ENCODE measurements at regions not wholly inside any gene's neighbourhood (a gene's known extent, or its start where the extent isn't known, plus 50 kb on each side); places are given as distances from the start of the nearest gene placed in this dataset.

GRCh38 chr10:129325893-129326292 is 141.1 kb upstream of the MGMT start:
- DNase-seq: no peak

DNA sequence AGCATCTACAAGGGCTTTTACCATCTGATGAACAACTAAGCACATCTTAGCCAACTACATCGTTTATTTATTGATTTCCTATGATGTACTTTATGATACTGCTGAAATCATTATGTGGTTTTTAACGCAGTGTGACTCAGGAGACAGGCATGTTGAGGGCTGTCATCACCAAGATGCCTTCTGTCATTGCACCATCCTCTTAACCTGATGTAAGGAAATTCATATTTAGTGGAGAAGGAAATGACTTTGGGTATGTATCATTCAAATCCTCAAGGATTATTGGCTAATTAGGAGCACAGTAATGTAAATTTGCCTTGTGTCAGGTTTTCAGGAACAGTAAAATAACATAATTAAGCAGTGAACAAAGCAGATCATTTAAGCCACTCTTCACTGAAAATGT is 138.5 kb upstream of the MGMT start:
- DNase-seq: no peak

GRCh38 chr10:129329385-129330055 is 137.5 kb upstream of the MGMT start:
- DNase-seq: no peak

DNA sequence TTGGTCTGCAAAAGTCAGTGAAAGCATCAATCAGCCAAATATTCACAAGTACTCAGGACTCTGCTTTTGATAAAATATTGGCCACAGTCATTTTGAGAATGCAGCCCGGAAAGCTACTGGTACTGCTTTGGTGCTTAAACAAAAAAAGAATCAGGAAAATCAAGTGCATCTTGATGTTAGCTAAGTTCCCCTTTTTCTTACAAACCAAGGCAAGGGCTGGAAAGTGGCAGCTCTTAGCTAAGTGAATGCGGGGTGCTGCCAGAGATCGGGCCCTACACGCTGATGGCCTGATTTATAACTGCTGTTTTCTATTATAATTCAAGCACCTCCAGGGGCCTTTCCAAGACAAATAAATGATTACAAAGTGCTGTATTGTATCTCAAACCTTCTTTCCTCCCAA is 136.8 kb upstream of the MGMT start:
- no peak for DNase-seq

DNA sequence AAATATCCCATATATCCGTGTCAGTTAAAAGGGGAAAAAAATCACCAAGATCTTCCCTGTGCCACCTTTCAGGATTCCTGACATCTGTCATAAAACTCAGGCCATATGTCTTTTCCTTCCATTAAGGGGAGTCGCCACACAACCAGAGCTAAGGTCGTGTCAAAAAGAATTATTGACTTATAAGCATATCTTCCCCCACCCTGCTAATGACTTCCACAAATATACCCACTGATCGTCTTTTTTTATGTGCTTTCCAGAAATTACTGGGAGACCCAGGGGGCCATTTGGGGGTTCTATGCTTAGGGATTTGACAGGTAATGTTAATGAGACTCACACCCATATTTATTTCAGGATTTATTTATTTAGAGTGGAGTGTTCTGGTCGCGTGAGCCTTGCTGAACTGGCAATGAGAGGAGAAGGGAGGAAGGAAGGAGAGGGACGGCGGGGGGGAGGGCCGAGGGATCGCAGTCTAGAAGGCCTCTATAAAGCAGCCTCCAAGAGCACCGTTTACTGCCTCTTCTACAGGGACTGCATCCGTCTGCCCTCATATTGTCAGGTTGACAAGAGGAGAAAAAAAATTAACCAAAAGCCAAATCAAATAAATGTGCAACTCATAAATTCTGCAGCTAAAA is 135.7 kb upstream of the MGMT start:
- no peak for DNase-seq

DNA sequence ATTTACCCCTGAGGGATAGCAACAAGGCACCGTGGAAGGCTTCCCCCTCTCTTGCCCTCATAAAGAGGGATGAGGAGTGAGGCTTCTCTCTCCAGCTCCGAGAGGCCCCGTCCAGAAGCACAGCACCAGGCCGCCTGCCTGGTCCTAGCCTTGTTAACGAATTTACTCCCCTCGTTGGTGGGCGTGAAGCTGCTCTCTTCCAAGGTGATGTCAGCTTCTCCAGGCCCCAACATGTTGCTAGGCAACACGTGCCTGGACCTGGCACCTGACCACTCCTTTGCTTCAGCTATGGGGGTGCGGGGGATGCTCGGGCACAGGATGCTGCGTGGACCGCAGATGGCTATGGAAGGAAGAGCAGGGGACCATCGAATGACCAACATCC is 135.2 kb upstream of the MGMT start:
- no peak for DNase-seq

DNA sequence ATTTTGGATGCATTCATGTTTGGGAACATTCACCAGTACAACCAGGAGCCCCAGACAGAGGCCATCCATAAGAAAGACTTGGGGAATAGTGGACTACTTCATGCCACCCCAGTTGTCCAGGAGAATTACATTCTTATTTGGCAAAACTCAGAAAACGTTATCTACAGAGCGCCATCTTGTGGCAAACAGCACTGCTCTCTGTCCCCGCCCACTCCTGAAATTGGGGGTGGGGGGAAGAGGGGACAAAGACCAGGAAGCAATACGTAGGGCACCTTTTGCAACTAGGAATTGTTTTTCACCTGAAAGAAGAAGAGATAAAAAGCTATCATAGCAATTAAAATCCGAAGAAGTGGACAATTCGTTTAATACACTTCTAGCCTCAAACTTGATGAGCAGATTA is 134.6 kb upstream of the MGMT start:
- DNase-seq: peak; percentile 2

DNA sequence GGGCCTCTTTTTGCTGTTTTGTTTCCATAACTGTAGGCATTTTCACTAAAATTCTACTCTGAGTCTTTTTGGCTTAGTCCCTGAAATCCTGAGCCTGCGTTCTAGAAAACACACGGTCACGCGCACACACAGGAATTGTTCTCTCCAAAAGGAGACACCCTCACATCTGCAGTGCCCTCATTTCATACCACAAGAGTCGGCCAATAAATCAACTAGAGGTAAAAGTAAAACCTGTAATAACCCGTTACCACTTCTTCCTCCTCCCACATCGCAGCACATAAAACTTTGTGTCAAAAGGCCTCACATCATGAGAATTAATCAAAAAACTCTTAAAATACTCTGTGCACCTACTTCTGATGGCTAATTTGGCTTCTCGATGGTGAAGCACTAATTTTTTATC is 133.3 kb upstream of the MGMT start:
- no peak for DNase-seq

- no peak for DNase-seq
Measured at GRCh38 chr10:129334266-129334665, 132.8 kb upstream of the MGMT start.

DNA sequence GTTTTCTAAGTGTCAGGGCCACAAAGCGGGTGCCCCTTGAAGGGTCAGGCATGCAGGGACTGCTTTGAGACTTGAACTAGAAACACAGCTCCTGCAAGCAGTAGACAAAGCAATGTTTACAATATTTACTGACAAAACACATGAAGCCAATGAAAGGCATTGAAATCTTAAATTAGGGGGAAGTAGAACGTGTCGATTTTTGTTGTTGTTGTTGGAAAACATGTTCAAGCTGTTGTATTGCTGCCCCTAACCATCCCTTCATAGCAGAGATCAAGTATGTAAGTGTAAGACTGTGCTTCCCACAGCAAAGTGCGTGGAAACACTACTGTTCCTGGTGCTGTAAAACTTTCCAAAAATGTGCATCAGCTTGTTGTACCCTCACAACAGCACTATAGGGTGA is 131.6 kb upstream of the MGMT start:
- DNase-seq: no peak

DNA sequence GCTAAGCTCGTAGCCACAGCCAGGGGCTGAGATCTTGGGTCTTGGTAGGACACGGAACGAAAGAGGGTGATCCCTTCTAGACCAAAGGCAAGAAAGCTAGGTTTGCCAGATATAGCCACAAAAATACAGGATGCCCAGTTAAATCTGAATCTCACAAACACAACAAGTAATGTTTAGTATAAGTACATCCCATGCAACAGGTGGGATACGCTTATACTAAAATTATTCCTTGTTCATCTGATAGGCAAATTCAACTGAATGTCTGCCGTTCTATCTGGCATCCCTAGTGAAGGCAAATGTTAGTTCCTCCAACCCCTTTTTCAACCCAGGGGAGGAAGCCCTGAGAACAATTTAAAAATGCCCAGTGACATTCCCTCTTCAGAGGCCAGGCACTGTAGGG is 131.1 kb upstream of the MGMT start:
- DNase-seq: no peak

DNA sequence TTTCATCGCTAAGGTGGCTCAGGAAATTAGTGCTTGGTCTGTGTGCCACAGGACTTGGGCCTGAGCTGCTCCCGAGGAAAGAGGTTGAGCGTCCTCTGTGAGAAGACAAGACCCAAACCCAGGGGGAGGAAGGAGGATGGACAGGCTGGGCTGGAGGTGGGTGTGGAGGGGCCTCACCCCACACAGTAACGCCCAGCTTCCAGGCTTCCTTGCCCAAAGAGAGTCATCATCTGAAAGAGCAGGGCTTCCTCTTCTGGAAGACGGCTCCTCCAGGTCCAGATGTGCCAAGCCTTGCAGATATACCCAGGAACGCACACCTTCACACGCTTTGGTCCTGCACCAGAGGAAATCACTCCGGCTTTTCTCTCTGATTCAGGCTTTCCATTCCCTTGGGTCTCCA is 127.8 kb upstream of the MGMT start:
- no peak for DNase-seq

DNA sequence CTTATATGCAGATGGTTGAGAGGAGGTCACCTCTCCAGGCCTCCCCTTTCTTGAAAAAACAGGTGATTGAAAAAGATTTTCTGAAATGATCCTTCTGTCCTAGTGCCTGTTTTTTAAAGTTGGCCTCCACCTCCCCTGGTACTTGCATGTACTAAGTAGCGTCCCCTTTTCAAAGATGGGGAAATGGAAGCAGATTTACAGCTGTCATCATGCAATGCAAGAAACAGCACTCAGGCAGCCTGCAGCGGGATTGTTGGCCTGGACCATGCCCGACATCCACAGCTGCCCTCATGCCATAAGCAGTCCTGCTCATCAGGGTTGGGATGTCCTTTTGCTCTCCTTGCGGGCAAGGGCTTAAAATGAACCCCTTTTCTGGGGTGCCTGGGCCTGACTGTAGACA is 127.2 kb upstream of the MGMT start:
- no peak for DNase-seq

- DNase-seq: no peak
Measured at GRCh38 chr10:129341087-129341486, 126.0 kb upstream of the MGMT start.

- no peak for DNase-seq
Measured at GRCh38 chr10:129342385-129342784, 124.7 kb upstream of the MGMT start.

- DNase-seq: no peak
Measured at GRCh38 chr10:129343141-129343540, 123.9 kb upstream of the MGMT start.

- no peak for DNase-seq
Measured at GRCh38 chr10:129344103-129344502, 122.9 kb upstream of the MGMT start.

GRCh38 chr10:129344731-129345355 is 122.2 kb upstream of the MGMT start:
- no peak for DNase-seq

DNA sequence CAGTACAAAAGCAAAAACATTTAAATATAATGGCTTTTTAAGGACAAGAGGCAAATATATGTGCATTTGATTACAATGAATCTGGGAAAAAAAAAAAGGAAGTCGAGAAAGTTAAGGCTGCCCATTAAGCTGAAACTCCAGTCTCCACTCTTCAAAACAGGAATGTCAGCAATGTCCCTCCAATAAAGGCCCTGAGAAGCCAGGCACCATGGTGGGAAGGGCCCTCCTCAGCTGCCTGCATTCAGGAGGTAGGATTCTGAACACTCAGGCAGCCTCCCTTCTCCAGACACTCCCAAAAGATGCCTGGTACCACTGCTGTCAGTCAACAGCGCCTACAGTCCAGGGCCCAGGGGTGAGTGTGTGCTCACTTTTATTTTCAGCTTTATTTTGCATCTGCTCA is 121.3 kb upstream of the MGMT start:
- DNase-seq: no peak

- DNase-seq: no peak
Measured at GRCh38 chr10:129350690-129351089, 116.4 kb upstream of the MGMT start.

- DNase-seq: no peak
Measured at GRCh38 chr10:129353101-129353500, 113.9 kb upstream of the MGMT start.

- DNase-seq: no peak
Measured at GRCh38 chr10:129360046-129360445, 107.0 kb upstream of the MGMT start.

GRCh38 chr10:129361676-129362376 is 105.2 kb upstream of the MGMT start:
- DNase-seq: no peak

GRCh38 chr10:129364949-129365348 is 102.1 kb upstream of the MGMT start:
- no peak for DNase-seq

Measured in CD4-positive, alpha-beta T cell treated with Interleukin-17A for 1 hour (primary cell).